OCI-LY3 (cell line): ENCODE measurements at regions not wholly inside any gene's neighbourhood (a gene's known extent, or its start where the extent isn't known, plus 50 kb on each side); places are given as distances from the start of the nearest gene placed in this dataset.

Experiments
- H2AFZ ChIP-seq: fragments of 200-600, 300-600 bp; shearing (Covaris generic); 2 replicates; pipeline ENCODE4 v1.6.0; 2014; ENCODE audit warnings: antibody characterized with exemption, low read depth, low read length
- H3K27ac ChIP-seq: fragments of 200-600, 300-600 bp; sonication (generic); 2 replicates; pipeline ENCODE4 v1.5.1; 2014; ENCODE audit warnings: mild to moderate bottlenecking, low read length, moderate library complexity, mixed read lengths
- H3K27me3 ChIP-seq: fragments of 200-600, 300-600 bp; sonication (generic); 2 replicates; pipeline ENCODE4 v1.6.1; 2014; ENCODE audit warnings: low read depth, low read length, mixed read lengths
- H3K36me3 ChIP-seq: fragments of 200-600, 300-600 bp; sonication (generic); replicated peaks from 2 replicates; pipeline ENCODE3; 2014; ENCODE audit warnings: low read depth, low read length, mixed read lengths
- H3K4me1 ChIP-seq: fragments of 300-600, 200-600 bp; sonication (generic); 2 replicates; pipeline ENCODE4 v1.6.1; 2014; ENCODE audit warnings: low read length, mixed read lengths
- H3K4me2 ChIP-seq: fragments of 200-600, 300-600 bp; sonication (generic); 2 replicates; pipeline ENCODE4 v1.6.1; 2014; ENCODE audit warnings: low read length, mixed read lengths
- H3K4me3 ChIP-seq: fragments of 300-600, 200-600 bp; sonication (generic); 2 replicates; pipeline ENCODE4 v1.5.1; 2014; ENCODE audit warnings: antibody characterized with exemption, mild to moderate bottlenecking, low read length, moderate library complexity
- H3K79me2 ChIP-seq: fragments of 300-600, 200-600 bp; shearing (Covaris generic); 2 replicates; pipeline ENCODE4 v1.6.1; 2014; ENCODE audit warnings: mild to moderate bottlenecking, low read length, mixed read lengths
- H3K9ac ChIP-seq: fragments of 300-600, 200-600 bp; shearing (Covaris generic); 2 replicates; pipeline ENCODE4 v1.6.0; 2014; ENCODE audit warnings: mild to moderate bottlenecking, low read length, moderate library complexity
- H3K9me3 ChIP-seq: fragments of 200-600, 300-600 bp; shearing (Covaris generic); 2 replicates; pipeline ENCODE4 v1.6.1; 2014; ENCODE audit warnings: low read length, mixed read lengths; ENCODE audit not compliant: insufficient read depth
- H4K20me1 ChIP-seq: fragments of 200-600, 300-600 bp; sonication (generic); 2 replicates; pipeline ENCODE4 v1.6.1; 2016; ENCODE audit warnings: low read length, mixed read lengths; ENCODE audit not compliant: insufficient read depth
- CTCF ChIP-seq: fragments of 200-600, 300-600 bp; sonication (generic); IDR thresholded peaks from 2 replicates; pipeline ENCODE4 v1.5.1; 2014; ENCODE audit warnings: antibody characterized with exemption, low read length, low read depth
- EZH2phosphoT487 ChIP-seq: fragments of 200-600 bp; shearing (Covaris generic); IDR thresholded peaks from 2 replicates; pipeline ENCODE4 v1.6.1; 2018; ENCODE audit warnings: antibody characterized with exemption, mixed run types, low read depth

DNA sequence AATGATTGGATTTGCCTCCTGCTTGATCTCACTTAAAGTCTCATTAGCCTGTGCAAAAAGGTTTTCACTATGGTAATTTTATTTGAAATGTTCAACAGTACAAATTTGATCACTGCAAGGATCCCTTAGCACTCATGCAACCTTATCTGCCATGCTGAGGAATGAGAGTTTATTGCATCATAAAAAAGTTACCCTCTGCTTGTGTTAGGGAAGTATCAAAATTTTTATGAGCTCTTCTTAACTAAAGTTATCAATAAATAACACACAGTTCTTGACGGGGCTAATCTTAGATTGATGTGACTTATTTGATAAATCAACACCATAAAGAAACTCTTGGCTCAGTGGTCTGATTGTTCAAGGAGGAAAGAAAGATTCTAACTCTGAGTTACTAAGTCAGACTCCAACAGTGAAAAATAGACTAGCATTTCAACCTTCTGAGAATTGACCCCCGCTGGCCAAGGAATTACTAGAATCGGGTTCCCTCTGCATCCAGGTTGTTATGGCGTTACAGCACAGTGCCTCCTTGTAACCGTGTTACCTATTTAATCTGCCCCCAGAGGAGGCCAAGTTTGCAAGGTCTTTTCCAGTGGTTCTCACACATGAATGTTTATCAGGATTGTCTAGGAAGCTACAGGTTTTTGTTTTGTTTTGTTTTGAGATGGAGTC lies 259.7 kb downstream of the CDCA7 start:
- H3K79me2 ChIP-seq, result no peaks in the 10 kb centered on the region
- H3K36me3 ChIP-seq, result no peaks in the 10 kb centered on the region
- H3K4me2 ChIP-seq, result no peak overlapping the region
- no peak overlapping the region for H2AFZ ChIP-seq
- H3K27me3 ChIP-seq, result peaks cover 13% of the 10 kb centered on the region; the same call in 1 of the 2 replicates
- no peaks in the 10 kb centered on the region for H3K4me1 ChIP-seq
- TF ChIP-seq CTCF (no peak), EZH2phosphoT487 (no peak)
- H3K9ac ChIP-seq, result no peak overlapping the region
- no peaks in the 10 kb centered on the region for H4K20me1 ChIP-seq
- no peak overlapping the region for H3K27ac ChIP-seq
- H3K9me3 ChIP-seq, result no peaks in the 10 kb centered on the region
- no peak overlapping the region for H3K4me3 ChIP-seq

GRCh38 chr2:173623438-173624319 lies 269.0 kb downstream of the CDCA7 start:
- no peaks in the 10 kb centered on the region for H3K4me1 ChIP-seq
- no peak overlapping the region for H3K4me3 ChIP-seq
- H3K9ac ChIP-seq, result no peak overlapping the region
- H3K27ac ChIP-seq, result no peak overlapping the region
- H3K27me3 ChIP-seq, result no peaks in the 10 kb centered on the region; the same call in 1 of the 2 replicates
- TF ChIP-seq CTCF, result no peak
- H3K4me2 ChIP-seq, result no peak overlapping the region
- no peaks in the 10 kb centered on the region for H3K79me2 ChIP-seq
- no peaks in the 10 kb centered on the region for H4K20me1 ChIP-seq
- H3K9me3 ChIP-seq, result no peaks in the 10 kb centered on the region
- no peak overlapping the region for H2AFZ ChIP-seq
- H3K36me3 ChIP-seq, result no peaks in the 10 kb centered on the region

DNA sequence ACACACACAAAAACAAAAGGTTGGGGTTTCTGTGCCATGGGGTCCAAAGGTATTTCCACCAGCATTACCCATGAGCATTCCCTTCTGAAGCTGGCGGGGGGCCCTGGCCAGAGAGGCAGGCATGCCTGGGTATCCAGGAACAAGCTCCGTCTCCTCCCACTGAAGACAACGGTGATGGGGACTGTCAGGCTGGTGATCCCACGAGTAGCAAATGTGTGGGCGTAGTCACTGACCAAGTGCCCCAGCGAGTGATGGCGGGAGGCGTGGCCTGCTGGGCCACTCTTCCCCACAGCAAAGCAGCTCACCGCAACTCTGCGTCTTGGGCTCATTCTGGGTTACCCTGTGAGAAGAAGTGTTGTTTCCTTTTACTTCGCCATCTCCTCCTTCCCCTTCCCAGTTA lies 270.6 kb downstream of the CDCA7 start:
- Histone ChIP-seq H3K9me3 (no peaks in the 10 kb centered on the region), H2AFZ (no peak overlapping the region), H3K9ac (no peak overlapping the region), H3K4me3 (no peak overlapping the region), H3K27me3 (no peaks in the 10 kb centered on the region), H3K79me2 (no peaks in the 10 kb centered on the region), H3K4me2 (no peak overlapping the region), H3K27ac (no peak overlapping the region), H4K20me1 (no peaks in the 10 kb centered on the region), H3K36me3 (no peaks in the 10 kb centered on the region), H3K4me1 (no peaks in the 10 kb centered on the region)
- TF ChIP-seq EZH2phosphoT487 (no peak), CTCF (no peak)

DNA sequence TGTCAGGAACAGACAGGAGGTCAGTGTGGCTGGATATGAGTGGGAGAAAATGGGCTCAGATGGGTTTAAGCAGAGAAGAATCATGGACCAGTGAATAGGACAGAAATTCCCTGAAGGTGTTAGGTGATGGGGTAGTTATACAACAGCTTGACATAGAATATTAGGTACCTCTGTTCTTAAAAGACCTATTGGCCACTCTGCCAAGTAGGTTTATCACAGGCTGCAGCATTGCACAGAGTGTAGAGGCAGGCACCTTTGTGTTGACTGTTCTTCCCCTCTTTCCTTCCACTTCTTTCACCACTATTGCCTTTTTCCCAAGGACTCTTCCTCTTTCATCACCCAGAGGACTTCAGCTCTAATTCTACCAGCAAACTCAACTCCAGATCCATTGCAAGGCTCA lies 274.4 kb downstream of the CDCA7 start:
- Histone ChIP-seq H3K79me2 (no peaks in the 10 kb centered on the region), H2AFZ (no peak overlapping the region), H3K27ac (no peak overlapping the region), H3K9ac (no peak overlapping the region), H3K36me3 (no peaks in the 10 kb centered on the region), H3K27me3 (no peaks in the 10 kb centered on the region), H3K4me3 (no peak overlapping the region), H3K4me1 (no peaks in the 10 kb centered on the region), H4K20me1 (no peaks in the 10 kb centered on the region), H3K4me2 (no peak overlapping the region), H3K9me3 (no peaks in the 10 kb centered on the region)
- TF ChIP-seq CTCF (no peak), EZH2phosphoT487 (no peak)
